Lower leg skin (tissue), 3 donors: ENCODE measurements at regions not wholly inside any gene's neighbourhood (a gene's known extent, or its start where the extent isn't known, plus 50 kb on each side); places are given as distances from the start of the nearest gene placed in this dataset.

Experiments
- POLR2A ChIP-seq, 2 donors: fragments of 450-650 bp; IDR thresholded peaks; one replicate each; pipeline ENCODE4 v1.6.1; 2016 to 2017; ENCODE audit warnings: antibody characterized with exemption in 2 of 2, mild to moderate bottlenecking in 1 of 2, moderate library complexity in 1 of 2
- TF ChIP-seq, protein P1 (sequence below), 3 donors: fragments of 450-650 bp; IDR thresholded peaks; one replicate each; pipeline ENCODE4 v1.5.1; 2016; ENCODE audit warnings: antibody characterized with exemption in 3 of 3, mild to moderate bottlenecking in 3 of 3, moderate library complexity in 2 of 3

DNA sequence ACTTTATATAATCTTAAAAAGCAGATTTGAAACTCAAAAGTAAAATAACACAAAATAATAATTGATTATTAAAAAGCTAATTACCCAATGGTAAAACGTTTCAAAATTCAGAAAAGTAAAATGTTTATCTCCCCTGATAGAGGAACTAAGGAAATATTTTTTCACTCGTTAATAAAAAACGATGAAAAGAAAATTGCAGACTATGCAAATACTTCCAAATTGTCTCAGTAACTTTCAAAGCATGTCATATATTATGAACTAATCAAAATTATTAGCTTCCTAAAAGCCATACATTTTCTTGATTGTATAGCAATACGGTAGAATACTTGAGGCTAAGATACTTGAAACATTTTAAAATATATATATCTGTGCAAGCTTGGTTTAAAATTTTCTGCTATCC, 366.3 kb downstream of the TLL1 start:
- TF ChIP-seq, protein P1, sequence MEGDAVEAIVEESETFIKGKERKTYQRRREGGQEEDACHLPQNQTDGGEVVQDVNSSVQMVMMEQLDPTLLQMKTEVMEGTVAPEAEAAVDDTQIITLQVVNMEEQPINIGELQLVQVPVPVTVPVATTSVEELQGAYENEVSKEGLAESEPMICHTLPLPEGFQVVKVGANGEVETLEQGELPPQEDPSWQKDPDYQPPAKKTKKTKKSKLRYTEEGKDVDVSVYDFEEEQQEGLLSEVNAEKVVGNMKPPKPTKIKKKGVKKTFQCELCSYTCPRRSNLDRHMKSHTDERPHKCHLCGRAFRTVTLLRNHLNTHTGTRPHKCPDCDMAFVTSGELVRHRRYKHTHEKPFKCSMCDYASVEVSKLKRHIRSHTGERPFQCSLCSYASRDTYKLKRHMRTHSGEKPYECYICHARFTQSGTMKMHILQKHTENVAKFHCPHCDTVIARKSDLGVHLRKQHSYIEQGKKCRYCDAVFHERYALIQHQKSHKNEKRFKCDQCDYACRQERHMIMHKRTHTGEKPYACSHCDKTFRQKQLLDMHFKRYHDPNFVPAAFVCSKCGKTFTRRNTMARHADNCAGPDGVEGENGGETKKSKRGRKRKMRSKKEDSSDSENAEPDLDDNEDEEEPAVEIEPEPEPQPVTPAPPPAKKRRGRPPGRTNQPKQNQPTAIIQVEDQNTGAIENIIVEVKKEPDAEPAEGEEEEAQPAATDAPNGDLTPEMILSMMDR (IDR thresholded peaks at IDR 0.05), result no peak
- no peak for TF ChIP-seq POLR2A (IDR thresholded peaks at IDR 0.05)
